GM12878 (cell line): ENCODE measurements at regions not wholly inside any gene's neighbourhood (a gene's known extent, or its start where the extent isn't known, plus 50 kb on each side); places are given as distances from the start of the nearest gene placed in this dataset.

ENCODE experiments used
- ATAC-seq: fragments of 200-7000 bp; cut with Tn5 transposase; 3 replicates; pipeline ENCODE4 v1.9.1; 2020; ENCODE audit warnings: mild to moderate bottlenecking, moderate library complexity
- BruUV-seq: library from RNA; stranded (reverse); fragments of 400-500 nt; replicated peaks from 2 replicates; lab custom pipeline; 2021; lab: Mats Ljungman, UMichigan
- CTCF ChIA-PET: fragments of 300-600 bp; sonication (Branson Sonifier 250); formaldehyde crosslinking; extraction: SDS; loops from one replicate; lab custom pipeline; 2021; ENCODE audit warnings: inconsistent platforms; lab: Yijun Ruan, JAX
- POLR2A ChIA-PET: fragments of 350-600 bp; formaldehyde crosslinking; extraction: SDS; loops from one replicate; lab custom pipeline; 2021; ENCODE audit warnings: inconsistent platforms; lab: Charles Lee
- RAD21 ChIA-PET: fragments of 300-600 bp; sonication (Branson Sonifier 250); formaldehyde crosslinking; loops from one replicate; lab custom pipeline; 2023; ENCODE audit warnings: antibody characterized with exemption; ENCODE audit not compliant: unreplicated experiment; lab: Charles Lee
- SMC1A ChIA-PET: fragments of 300-600 bp; sonication (Branson Sonifier 250); formaldehyde crosslinking; loops from one replicate; lab custom pipeline; 2023; ENCODE audit not compliant: unreplicated experiment, uncharacterized antibody; lab: Charles Lee
- DNase-seq: peaks from one replicate; pipeline ENCODE4 v3.0.0-alpha.2; 2011; ENCODE audit warnings: low read depth, low spot score
- FAIRE-seq: peaks from 3 replicates; lab custom pipeline; 2011; peaks lifted over from hg19 to GRCh38; lab: Jason Lieb, UNC
- H2AFZ ChIP-seq: 2 replicates; pipeline ENCODE4 v1.6.0; 2011; ENCODE audit warnings: low read depth, low read length, control low read depth; ENCODE audit not compliant: control insufficient read depth
- H3K27ac ChIP-seq: 2 replicates; pipeline ENCODE4 v1.5.1; 2011; ENCODE audit warnings: control low read depth; ENCODE audit not compliant: control insufficient read depth, insufficient read depth
- H3K27me3 ChIP-seq, 2 experiments: replicated peaks in 1 of 2; 2 replicates each; pipeline versions ENCODE4 v1.6.0 to v1.6.1; 2011; ENCODE audit warnings: low read length in 1 of 2; ENCODE audit not compliant: control insufficient read depth in 2 of 2, insufficient read depth in 2 of 2
- H3K36me3 ChIP-seq, 2 experiments: 2 replicates each; pipeline ENCODE4 v1.5.1; 2011; ENCODE audit warnings: low read length in 1 of 2; ENCODE audit not compliant: control insufficient read depth in 2 of 2, insufficient read depth in 2 of 2
- H3K4me1 ChIP-seq: 2 replicates; pipeline ENCODE4 v1.6.1; 2011; ENCODE audit warnings: mild to moderate bottlenecking, low read length, moderate library complexity, mixed read lengths; ENCODE audit not compliant: control insufficient read depth, insufficient read depth
- H3K4me2 ChIP-seq: 2 replicates; pipeline ENCODE4 v1.6.0; 2011; ENCODE audit warnings: control low read depth; ENCODE audit not compliant: control insufficient read depth, insufficient read depth
- H3K4me3 ChIP-seq: fragments of 200-600 bp; sonication (generic); 2 replicates; pipeline ENCODE4 v1.5.1; 2016
- H3K79me2 ChIP-seq: 2 replicates; pipeline ENCODE4 v1.6.0; 2011; ENCODE audit warnings: low read length; ENCODE audit not compliant: control insufficient read depth, insufficient read depth
- H3K9ac ChIP-seq: 2 replicates; pipeline ENCODE4 v1.8.0; 2011; ENCODE audit warnings: low read length, control low read depth, mixed read lengths; ENCODE audit not compliant: control insufficient read depth, insufficient read depth
- H3K9me3 ChIP-seq: replicated peaks from 3 replicates; pipeline ENCODE4 v1.5.1; 2011; ENCODE audit warnings: mild to moderate bottlenecking, low read length; ENCODE audit not compliant: control insufficient read depth, insufficient read depth
- H4K20me1 ChIP-seq: 2 replicates; pipeline ENCODE4 v1.6.0; 2011; ENCODE audit not compliant: control insufficient read depth, insufficient read depth
- CHD4 ChIP-seq: fragments of 200-600 bp; sonication (generic); IDR thresholded peaks from 2 replicates; pipeline ENCODE4 v1.6.1; 2016; ENCODE audit warnings: mild to moderate bottlenecking
- DPF2 ChIP-seq: fragments of 450-650 bp; IDR thresholded peaks from 2 replicates; pipeline ENCODE4 v1.6.1; 2017; ENCODE audit warnings: mild to moderate bottlenecking
- EZH2 ChIP-seq: IDR thresholded peaks from 2 replicates; pipeline ENCODE4 v1.6.1; 2012; ENCODE audit warnings: low read depth, mild to moderate bottlenecking, control low read depth, inconsistent platforms, low read length, borderline replicate concordance; ENCODE audit not compliant: control insufficient read depth
- IRF3 ChIP-seq: fragments of 450-650 bp; IDR thresholded peaks from 2 replicates; pipeline ENCODE4 v1.6.1; 2014; ENCODE audit warnings: mild to moderate bottlenecking
- MTA3 ChIP-seq: IDR thresholded peaks from 2 replicates; pipeline ENCODE4 v1.6.1; 2012; ENCODE audit warnings: low read length, inconsistent platforms, borderline replicate concordance
- NBN ChIP-seq: fragments of 450-650 bp; IDR thresholded peaks from 2 replicates; pipeline ENCODE4 v1.6.1; 2016
- NFIC ChIP-seq: IDR thresholded peaks from 2 replicates; pipeline ENCODE4 v1.6.1; 2012; ENCODE audit warnings: low read depth, mild to moderate bottlenecking, inconsistent platforms, low read length, moderate library complexity
- NRF1 ChIP-seq: conservative IDR thresholded peaks from 2 replicates; pipeline ENCODE4 v1.6.1; 2011; ENCODE audit warnings: mild to moderate bottlenecking, low read depth, low read length, improper control_type of control experiment
- PRDM15 ChIP-seq: fragments of 450-650 bp; formaldehyde crosslinking; IDR thresholded peaks from 2 replicates; pipeline ENCODE4 v1.4.0; 2020; ENCODE audit warnings: mild to moderate bottlenecking, moderate library complexity
- RAD21 ChIP-seq: IDR thresholded peaks from 2 replicates; pipeline ENCODE4 v1.6.1; 2011; ENCODE audit warnings: mild to moderate bottlenecking, low read depth, low read length, moderate library complexity; ENCODE audit not compliant: insufficient read depth
- RCOR1 ChIP-seq: conservative IDR thresholded peaks from 2 replicates; pipeline ENCODE4 v1.6.1; 2012; ENCODE audit warnings: low read depth, low read length, improper control_type of control experiment
- STAT1 ChIP-seq: fragments of 450-650 bp; conservative IDR thresholded peaks from 2 replicates; pipeline ENCODE4 v1.6.1; 2014; ENCODE audit warnings: antibody characterized with exemption, mild to moderate bottlenecking
- ZNF384 ChIP-seq: IDR thresholded peaks from 2 replicates; pipeline ENCODE4 v1.6.1; 2012; ENCODE audit warnings: low read depth, mild to moderate bottlenecking, low read length, improper control_type of control experiment, borderline replicate concordance
- ZZZ3 ChIP-seq: IDR thresholded peaks from 2 replicates; pipeline ENCODE4 v1.6.1; 2011; ENCODE audit warnings: low read depth; ENCODE audit not compliant: control insufficient read depth, insufficient read length
- WGBS: methylation state at CpG from one replicate; pipeline ENCODE4 v1.1.6; 2016; ENCODE audit warnings: low lambda C conversion rate; ENCODE audit not compliant: insufficient replicate concordance, insufficient coverage; ENCODE audit errors: missing lambda C conversion rate; 5-methylcytosine and 5-hydroxymethylcytosine counted together
- in situ Hi-C: fragments of 300-500 bp; cut with MboI; formaldehyde crosslinking; loops from 9 replicates; pipeline ENCODE4 v1.14.3; 2018; ENCODE audit warnings: mixed read lengths
- intact Hi-C: fragments of 100-400 bp; cut with micrococcal nuclease; formaldehyde crosslinking; loops from one replicate; pipeline ENCODE4 v1.14.2; 2022; ENCODE audit not compliant: unreplicated experiment

- TF ChIP-seq CHD4 (no peak), NFIC (no peak), MTA3 (no peak), ZNF384 (no peak), RCOR1 (no peak), DPF2 (no peak), PRDM15 (CRISPR knock-in tag) (no peak), NBN (no peak), RAD21 (no peak)
Observed at GRCh38 chr22:48247829-48248228, 1485.4 kb downstream of the TBC1D22A start (continued).

GRCh38 chr22:48245196-48245485, 1482.7 kb downstream of the TBC1D22A start:
- ChIA-PET POLR2A (no interaction called here), SMC1A (no interaction called here), RAD21 (no interaction called here), CTCF (no interaction called here)
- Histone ChIP-seq H3K79me2 (no peaks in the 10 kb centered on the region), H3K9me3 (no peaks in the 10 kb centered on the region; the same call in 2 of the 3 replicates), H3K36me3 (no peaks in the 10 kb centered on the region), H3K27ac (no peak overlapping the region), H2AFZ (no peak overlapping the region), H4K20me1 (no peaks in the 10 kb centered on the region), H3K4me2 (no peak overlapping the region), H3K4me1 (no peaks in the 10 kb centered on the region), H3K9ac (no peak overlapping the region), H3K27me3 (no peaks in the 10 kb centered on the region; a peak in 2 of 4 replicates), H3K4me3 (no peak overlapping the region)
- no TSS peak for BruUV-seq
- DNase-seq: no peak
- no peak for ATAC-seq
- TF ChIP-seq IRF3: no peak
- no peak for TF ChIP-seq NRF1
- TF ChIP-seq EZH2: no peak
- no peak for TF ChIP-seq CHD4
- TF ChIP-seq STAT1: no peak
- TF ChIP-seq ZZZ3: no peak
- WGBS: 9% methylated on average over 2 of the region's 2 CpGs
- in situ Hi-C loops (no loop called here), intact Hi-C loops (no loop called here)
- FAIRE-seq: no peak
